ENCODE measurements at regions not wholly inside any gene's neighbourhood (a gene's known extent, or its start where the extent isn't known, plus 50 kb on each side); places are given as distances from the start of the nearest gene placed in this dataset.

- TF ChIP-seq, protein P1, sequence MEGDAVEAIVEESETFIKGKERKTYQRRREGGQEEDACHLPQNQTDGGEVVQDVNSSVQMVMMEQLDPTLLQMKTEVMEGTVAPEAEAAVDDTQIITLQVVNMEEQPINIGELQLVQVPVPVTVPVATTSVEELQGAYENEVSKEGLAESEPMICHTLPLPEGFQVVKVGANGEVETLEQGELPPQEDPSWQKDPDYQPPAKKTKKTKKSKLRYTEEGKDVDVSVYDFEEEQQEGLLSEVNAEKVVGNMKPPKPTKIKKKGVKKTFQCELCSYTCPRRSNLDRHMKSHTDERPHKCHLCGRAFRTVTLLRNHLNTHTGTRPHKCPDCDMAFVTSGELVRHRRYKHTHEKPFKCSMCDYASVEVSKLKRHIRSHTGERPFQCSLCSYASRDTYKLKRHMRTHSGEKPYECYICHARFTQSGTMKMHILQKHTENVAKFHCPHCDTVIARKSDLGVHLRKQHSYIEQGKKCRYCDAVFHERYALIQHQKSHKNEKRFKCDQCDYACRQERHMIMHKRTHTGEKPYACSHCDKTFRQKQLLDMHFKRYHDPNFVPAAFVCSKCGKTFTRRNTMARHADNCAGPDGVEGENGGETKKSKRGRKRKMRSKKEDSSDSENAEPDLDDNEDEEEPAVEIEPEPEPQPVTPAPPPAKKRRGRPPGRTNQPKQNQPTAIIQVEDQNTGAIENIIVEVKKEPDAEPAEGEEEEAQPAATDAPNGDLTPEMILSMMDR (IDR thresholded peaks at IDR 0.05; ENCODE audit: low read depth, low read length, poor library complexity, severe bottlenecking): no peak
- TF ChIP-seq EZH2phosphoT487 (IDR thresholded peaks at IDR 0.05; ENCODE audit: borderline replicate concordance, low read length): no peak
Measured at GRCh38 chr11:96466607-96467006, 76.8 kb downstream of the JRKL start.
